IMR-90 (cell line): ENCODE measurements at regions not wholly inside any gene's neighbourhood (a gene's known extent, or its start where the extent isn't known, plus 50 kb on each side); places are given as distances from the start of the nearest gene placed in this dataset.

Source experiments
- ATAC-seq: fragments of 200-7000 bp; cut with Tn5 transposase; 2 replicates; pipeline ENCODE4 v1.9.1; 2020; ENCODE audit warnings: low read depth, mild to moderate bottlenecking, moderate library complexity
- BruUV-seq: library from RNA; stranded (reverse); fragments of 400-500 nt; replicated peaks from 2 replicates; lab custom pipeline; 2021; lab: Mats Ljungman, UMichigan
- CTCF ChIA-PET: fragments of 300-600 bp; formaldehyde crosslinking; extraction: SDS; loops from one replicate; lab custom pipeline; 2021; ENCODE audit warnings: antibody characterized with exemption; lab: Yijun Ruan, JAX
- POLR2A ChIA-PET: fragments of 300-600 bp; sonication (Branson Sonifier 250); formaldehyde crosslinking; loops from one replicate; lab custom pipeline; 2022; ENCODE audit warnings: antibody characterized with exemption; ENCODE audit not compliant: unreplicated experiment; lab: Charles Lee
- DNase-seq: peaks from one replicate; pipeline ENCODE4 v3.0.0; 2013
- H2AFZ ChIP-seq: replicated peaks from 2 replicates; pipeline ENCODE3; 2013; ENCODE audit warnings: low read length, mild to moderate bottlenecking; ENCODE audit not compliant: poor library complexity
- H2AK5ac ChIP-seq: 2 replicates; pipeline ENCODE4 v1.6.1; 2013; ENCODE audit warnings: low read depth, low read length, inconsistent platforms
- H2AK9ac ChIP-seq: replicated peaks from 2 replicates; pipeline ENCODE3; 2013; ENCODE audit warnings: mild to moderate bottlenecking, low read depth, low read length, moderate library complexity; ENCODE audit not compliant: poor library complexity
- H2BK120ac ChIP-seq: 2 replicates; pipeline ENCODE4 v1.6.1; 2013; ENCODE audit warnings: low read depth, low read length, inconsistent platforms
- H2BK15ac ChIP-seq: 3 replicates; pipeline ENCODE4 v1.6.1; 2013; ENCODE audit warnings: low read depth, low read length, inconsistent platforms
- H2BK20ac ChIP-seq: 2 replicates; pipeline ENCODE4 v1.6.1; 2013; ENCODE audit warnings: low read depth, mild to moderate bottlenecking, inconsistent platforms, low read length, moderate library complexity
- H2BK5ac ChIP-seq: 2 replicates; pipeline ENCODE4 v1.6.1; 2013; ENCODE audit warnings: mild to moderate bottlenecking, low read depth, low read length, inconsistent platforms; ENCODE audit not compliant: poor library complexity, severe bottlenecking
- H3K14ac ChIP-seq: replicated peaks from 2 replicates; pipeline ENCODE4 v1.6.1; 2013; ENCODE audit warnings: low read depth, low read length, inconsistent platforms
- H3K18ac ChIP-seq: 2 replicates; pipeline ENCODE4 v1.6.1; 2013; ENCODE audit warnings: low read depth, low read length, control low read depth
- H3K23ac ChIP-seq: 2 replicates; pipeline ENCODE4 v1.6.1; 2013; ENCODE audit warnings: low read depth, low read length, inconsistent platforms
- H3K27ac ChIP-seq: 2 replicates; pipeline ENCODE4 v1.5.1; 2013; ENCODE audit warnings: mild to moderate bottlenecking, control low read depth, low read length; ENCODE audit not compliant: insufficient read depth
- H3K27me3 ChIP-seq: 2 replicates; pipeline ENCODE4 v1.6.1; 2013; ENCODE audit warnings: low read length; ENCODE audit not compliant: control insufficient read depth, insufficient read depth
- H3K36me3 ChIP-seq: 2 replicates; pipeline ENCODE4 v1.6.1; 2013; ENCODE audit warnings: low read length, mixed read lengths; ENCODE audit not compliant: control insufficient read depth, insufficient read depth
- H3K4ac ChIP-seq: 2 replicates; pipeline ENCODE4 v1.6.1; 2013; ENCODE audit warnings: low read depth, low read length, inconsistent platforms
- H3K4me1 ChIP-seq: 2 replicates; pipeline ENCODE4 v1.6.1; 2013; ENCODE audit warnings: low read length, mixed read lengths; ENCODE audit not compliant: control insufficient read depth, insufficient read depth
- H3K4me2 ChIP-seq: 2 replicates; pipeline ENCODE4 v1.6.1; 2013; ENCODE audit warnings: low read depth, mild to moderate bottlenecking, control low read depth, low read length, moderate library complexity
- H3K4me3 ChIP-seq: 2 replicates; pipeline ENCODE4 v1.5.1; 2013; ENCODE audit warnings: low read depth, mild to moderate bottlenecking, control low read depth, low read length, moderate library complexity; ENCODE audit not compliant: insufficient read depth
- H3K56ac ChIP-seq: 2 replicates; pipeline ENCODE4 v1.6.1; 2013; ENCODE audit warnings: low read length, inconsistent platforms; ENCODE audit not compliant: insufficient read depth; ENCODE audit errors: extremely low read depth
- H3K79me1 ChIP-seq, 2 experiments: 2 replicates each; pipeline ENCODE4 v1.6.1; 2013; ENCODE audit warnings: low read length in 2 of 2, inconsistent platforms in 1 of 2, low read depth in 1 of 2
- H3K9ac ChIP-seq: 2 replicates; pipeline ENCODE4 v1.6.1; 2013; ENCODE audit warnings: low read depth, low read length, control low read depth
- H3K9me1 ChIP-seq: 2 replicates; pipeline ENCODE4 v1.6.1; 2013; ENCODE audit warnings: low read length, inconsistent platforms; ENCODE audit not compliant: insufficient read depth
- H3K9me3 ChIP-seq: 2 replicates; pipeline ENCODE4 v1.6.1; 2013; ENCODE audit warnings: low read length; ENCODE audit not compliant: control insufficient read depth, insufficient read depth
- H4K20me1 ChIP-seq: 2 replicates; pipeline ENCODE4 v1.6.1; 2013; ENCODE audit warnings: low read length, inconsistent platforms; ENCODE audit not compliant: insufficient read depth
- H4K5ac ChIP-seq: 2 replicates; pipeline ENCODE4 v1.6.1; 2013; ENCODE audit warnings: mild to moderate bottlenecking, low read depth, low read length, control low read depth
- H4K8ac ChIP-seq, 2 experiments: 2 replicates each; pipeline ENCODE4 v1.6.1; 2013; ENCODE audit warnings: low read depth in 2 of 2, low read length in 2 of 2, control low read depth in 1 of 2, inconsistent platforms in 1 of 2
- H4K91ac ChIP-seq: 2 replicates; pipeline ENCODE4 v1.6.1; 2013; ENCODE audit warnings: low read depth, low read length, inconsistent platforms; ENCODE audit not compliant: insufficient read depth
- BHLHE40 ChIP-seq: fragments of 150-350 bp; IDR thresholded peaks from 2 replicates; pipeline ENCODE4 v1.6.1; 2016; ENCODE audit warnings: mild to moderate bottlenecking, low read depth, low read length
- CEBPB ChIP-seq: IDR thresholded peaks from 2 replicates; pipeline ENCODE4 v1.6.1; 2012; ENCODE audit warnings: low read depth, low read length, improper control_type of control experiment
- CTCF ChIP-seq: conservative IDR thresholded peaks from 2 replicates; pipeline ENCODE4 v1.5.1; 2012; ENCODE audit warnings: mild to moderate bottlenecking, low read depth, low read length, improper control_type of control experiment
- FOS ChIP-seq: fragments of 150-350 bp; IDR thresholded peaks from 2 replicates; pipeline ENCODE4 v1.6.1; 2016; ENCODE audit warnings: low read depth, low read length
- MAFK ChIP-seq: IDR thresholded peaks from 2 replicates; pipeline ENCODE4 v1.6.1; 2012; ENCODE audit warnings: low read depth, low read length, improper control_type of control experiment
- NFE2L2 ChIP-seq: fragments of 150-350 bp; IDR thresholded peaks from 2 replicates; pipeline ENCODE4 v1.6.1; 2016; ENCODE audit warnings: low read depth, mild to moderate bottlenecking, low read length
- RAD21 ChIP-seq: IDR thresholded peaks from 2 replicates; pipeline ENCODE4 v1.6.1; 2012; ENCODE audit warnings: low read length, improper control_type of control experiment
- USF2 ChIP-seq: fragments of 150-350 bp; IDR thresholded peaks from 2 replicates; pipeline ENCODE4 v1.6.1; 2017; ENCODE audit warnings: mild to moderate bottlenecking, antibody characterized with exemption, low read length, low read depth
- WGBS, 2 experiments: methylation state at CpG; one replicate each; pipeline versions ENCODE4 v1.1.5 to v1.1.7; 2013; ENCODE audit warnings: missing lambda C conversion rate in 2 of 2; ENCODE audit not compliant: insufficient read length in 1 of 2; ENCODE audit errors: extremely low coverage in 2 of 2; 5-methylcytosine and 5-hydroxymethylcytosine counted together
- dilution Hi-C: fragments of 300-500 bp; cut with HindIII; formaldehyde crosslinking; loops from one replicate; pipeline ENCODE4 v1.14.3; 2018; ENCODE audit warnings: low sequenced_read_pairs; ENCODE audit not compliant: unreplicated experiment
- in situ Hi-C: fragments of 300-500 bp; cut with MboI; formaldehyde crosslinking; loops from 3 replicates; pipeline ENCODE4 v1.14.3; 2019; ENCODE audit warnings: low sequenced_read_pairs, inconsistent platforms, mixed read lengths
- intact Hi-C: fragments of 100-400 bp; cut with micrococcal nuclease; formaldehyde crosslinking; loops from 2 replicates; pipeline ENCODE4 v1.10.0; 2022

- no TSS peak for BruUV-seq
- H3K56ac ChIP-seq = peak overlapping the region; percentile 68
- ChIA-PET CTCF (interaction anchor here (0.6 kb wide), 1 partner anchor 459 kb away, joined by 3 read pairs; no protein-coding TSS in a partner anchor), POLR2A (interaction anchor here (1.4 kb wide), 1 partner anchor 9 kb away, joined by 10 read pairs; no protein-coding TSS in a partner anchor)
- H3K9me1 ChIP-seq = peaks cover 10% of the 10 kb centered on the region
- peak overlapping the region; percentile 78 for H4K8ac ChIP-seq
- H3K79me1 ChIP-seq = peaks cover 0 to 8% of the 10 kb centered on the region in 2 experiments; a peak in 2 of 4 replicates
- no peak overlapping the region for H3K4me3 ChIP-seq
- H3K27me3 ChIP-seq = no peaks in the 10 kb centered on the region
- peak overlapping the region; percentile 95 for H3K4ac ChIP-seq
- ATAC-seq (peak; percentile 73), DNase-seq (peak; percentile 97)
- H3K18ac ChIP-seq = peak overlapping the region; percentile 99
- 27% methylated on average over 2 of the region's 6 CpGs; no CpG with 5 or more reads in 1 of the 2 experiments for WGBS, 2 experiments
- H3K4me1 ChIP-seq = peaks cover 36% of the 10 kb centered on the region
- H3K9ac ChIP-seq = peak overlapping the region; percentile 15; the same call in 1 of the 2 replicates
- H2AK5ac ChIP-seq = peak overlapping the region; percentile 88
- peak overlapping the region; percentile 91 for H3K14ac ChIP-seq
- TF ChIP-seq RAD21 (peak; percentile 53), BHLHE40 (peak; percentile 62), CTCF (peak; percentile 48), NFE2L2 (no peak), MAFK (no peak), CEBPB (peak; percentile 35; the same call in 1 of the 2 replicates), FOS (peak; percentile 74), USF2 (no peak)
- H4K5ac ChIP-seq = peak overlapping the region; percentile 97
- peak overlapping the region; percentile 92 for H4K91ac ChIP-seq
- peak overlapping the region; percentile 97 for H2BK20ac ChIP-seq
- no peaks in the 10 kb centered on the region for H3K9me3 ChIP-seq
- H2BK120ac ChIP-seq = peak overlapping the region; percentile 95
- peak overlapping the region; percentile 90 for H3K23ac ChIP-seq
- in situ Hi-C loops = loop anchor here (25.0 kb wide), 1 partner anchor 718 kb away; no protein-coding TSS in a partner anchor
- peak overlapping the region; percentile 63 for H2AK9ac ChIP-seq
- peak overlapping the region; percentile 67 for H2AFZ ChIP-seq
- no peaks in the 10 kb centered on the region for H3K36me3 ChIP-seq
- H4K20me1 ChIP-seq = no peaks in the 10 kb centered on the region
- peak overlapping the region; percentile 32; the same call in 1 of the 2 replicates for H3K4me2 ChIP-seq
- H2BK5ac ChIP-seq = peak overlapping the region; percentile 99
- peak overlapping the region; percentile 98 for H3K27ac ChIP-seq
- dilution Hi-C loops = no loop called here
- H2BK15ac ChIP-seq = peak overlapping the region; percentile 96
- intact Hi-C loops = loop anchor here (2.0 to 10.0 kb wide), 6 partner anchors 115 to 1491 kb away; no protein-coding TSS in a partner anchor
Observed at GRCh38 chr2:149743842-149744448, 156.4 kb upstream of the MMADHC start.
